ENCODE measurements at regions not wholly inside any gene's neighbourhood (a gene's known extent, or its start where the extent isn't known, plus 50 kb on each side); places are given as distances from the start of the nearest gene placed in this dataset.

DNA sequence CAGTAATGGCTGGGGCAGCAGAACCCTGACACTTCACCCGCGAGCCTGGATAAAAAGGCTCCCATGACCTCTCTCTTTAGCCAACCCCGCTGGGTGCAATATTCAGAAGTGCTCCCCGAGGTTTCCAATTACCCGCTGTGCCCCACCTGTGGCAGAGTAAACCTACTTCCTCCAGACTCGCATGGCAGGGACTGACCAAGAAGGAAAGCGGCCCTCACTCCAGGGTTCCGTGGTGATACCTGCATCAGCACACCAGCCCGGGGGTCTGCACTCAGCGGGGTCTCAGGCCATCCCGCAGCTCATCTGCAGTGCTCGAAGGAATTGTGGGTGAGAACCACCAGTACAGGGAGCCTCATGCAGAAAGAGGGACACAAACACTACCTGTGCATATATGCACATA is 136.3 kb upstream of the FMN2 start:
- TF ChIP-seq, protein P1, sequence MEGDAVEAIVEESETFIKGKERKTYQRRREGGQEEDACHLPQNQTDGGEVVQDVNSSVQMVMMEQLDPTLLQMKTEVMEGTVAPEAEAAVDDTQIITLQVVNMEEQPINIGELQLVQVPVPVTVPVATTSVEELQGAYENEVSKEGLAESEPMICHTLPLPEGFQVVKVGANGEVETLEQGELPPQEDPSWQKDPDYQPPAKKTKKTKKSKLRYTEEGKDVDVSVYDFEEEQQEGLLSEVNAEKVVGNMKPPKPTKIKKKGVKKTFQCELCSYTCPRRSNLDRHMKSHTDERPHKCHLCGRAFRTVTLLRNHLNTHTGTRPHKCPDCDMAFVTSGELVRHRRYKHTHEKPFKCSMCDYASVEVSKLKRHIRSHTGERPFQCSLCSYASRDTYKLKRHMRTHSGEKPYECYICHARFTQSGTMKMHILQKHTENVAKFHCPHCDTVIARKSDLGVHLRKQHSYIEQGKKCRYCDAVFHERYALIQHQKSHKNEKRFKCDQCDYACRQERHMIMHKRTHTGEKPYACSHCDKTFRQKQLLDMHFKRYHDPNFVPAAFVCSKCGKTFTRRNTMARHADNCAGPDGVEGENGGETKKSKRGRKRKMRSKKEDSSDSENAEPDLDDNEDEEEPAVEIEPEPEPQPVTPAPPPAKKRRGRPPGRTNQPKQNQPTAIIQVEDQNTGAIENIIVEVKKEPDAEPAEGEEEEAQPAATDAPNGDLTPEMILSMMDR (IDR thresholded peaks at IDR 0.05; ENCODE audit: low read length): no peak
- TF ChIP-seq EZH2 (optimal IDR thresholded peaks at IDR 0.05; ENCODE audit: low read depth, low read length): no peak
- no peak for TF ChIP-seq EZH2phosphoT487 (IDR thresholded peaks at IDR 0.05; ENCODE audit: low read length)
